CD4-positive, alpha-beta T cell treated with Interleukin-12 subunit alpha and Interleukin-12 subunit beta, for 1 hour (primary cell): ENCODE measurements at regions not wholly inside any gene's neighbourhood (a gene's known extent, or its start where the extent isn't known, plus 50 kb on each side); places are given as distances from the start of the nearest gene placed in this dataset.
"Not testable (repeated sequence)": the region's sequence is repeated elsewhere in the genome, so short reads cannot be mapped to it uniquely, and the experiment has no call there.

Experiments
- DNase-seq: peaks from one replicate; pipeline ENCODE4 v3.0.0-alpha.2; 2020

GRCh38 chr16:87143661-87144121, 173.5 kb downstream of the C16orf95 start:
- DNase-seq, result no peak

GRCh38 chr16:87144232-87144631, 173.0 kb downstream of the C16orf95 start:
- DNase-seq, result no peak

- DNase-seq, result no peak
Observed at GRCh38 chr16:87145181-87146176, 171.7 kb downstream of the C16orf95 start.

GRCh38 chr16:87146676-87147075, 170.5 kb downstream of the C16orf95 start:
- DNase-seq, result no peak

- DNase-seq, result no peak
Observed at GRCh38 chr16:87149051-87149450, 168.1 kb downstream of the C16orf95 start.

- DNase-seq, result no peak
Observed at GRCh38 chr16:87150262-87150661, 166.9 kb downstream of the C16orf95 start.

- DNase-seq, result no peak
Observed at GRCh38 chr16:87150681-87151280, 166.4 kb downstream of the C16orf95 start.

GRCh38 chr16:87152221-87152755, 164.9 kb downstream of the C16orf95 start:
- no peak for DNase-seq

- no peak for DNase-seq
Observed at GRCh38 chr16:87153326-87153725, 163.9 kb downstream of the C16orf95 start.

GRCh38 chr16:87155315-87155714, 161.9 kb downstream of the C16orf95 start:
- not testable (repeated sequence) for DNase-seq

- no peak for DNase-seq
Observed at GRCh38 chr16:87156195-87156594, 161.0 kb downstream of the C16orf95 start.

GRCh38 chr16:87160234-87160636, 157.0 kb downstream of the C16orf95 start:
- no peak for DNase-seq

- DNase-seq, result no peak
Observed at GRCh38 chr16:87160701-87161337, 156.4 kb downstream of the C16orf95 start.

GRCh38 chr16:87161410-87161809, 155.8 kb downstream of the C16orf95 start:
- not testable (repeated sequence) for DNase-seq

- peak; percentile 2 for DNase-seq
Observed at GRCh38 chr16:87161822-87162676, 155.1 kb downstream of the C16orf95 start.

GRCh38 chr16:87162799-87163198, 154.4 kb downstream of the C16orf95 start:
- not testable (repeated sequence) for DNase-seq

- no peak for DNase-seq
Observed at GRCh38 chr16:87163637-87164036, 153.6 kb downstream of the C16orf95 start.

- no peak for DNase-seq
Observed at GRCh38 chr16:87165151-87165550, 152.0 kb downstream of the C16orf95 start.

- no peak for DNase-seq
Observed at GRCh38 chr16:87165885-87166284, 151.3 kb downstream of the C16orf95 start.

- DNase-seq, result no peak
Observed at GRCh38 chr16:87166321-87166720, 150.9 kb downstream of the C16orf95 start.

- no peak for DNase-seq
Observed at GRCh38 chr16:87166934-87167333, 150.3 kb downstream of the C16orf95 start.

- no peak for DNase-seq
Observed at GRCh38 chr16:87169509-87169995, 147.6 kb downstream of the C16orf95 start.
